Esophagus squamous epithelium (tissue), 5 donors: ENCODE measurements at regions not wholly inside any gene's neighbourhood (a gene's known extent, or its start where the extent isn't known, plus 50 kb on each side); places are given as distances from the start of the nearest gene placed in this dataset.

Experiments
- DNase-seq: peaks from one replicate; lab custom pipeline; 2025; lab: John Stamatoyannopoulos, UW
- H3K27ac ChIP-seq, 4 donors: fragments of 200-600 bp; sonication (generic); one replicate each; pipeline ENCODE4 v1.5.1; 2016 to 2019; ENCODE audit warnings: mild to moderate bottlenecking in 1 of 4
- H3K27me3 ChIP-seq, 4 donors: fragments of 200-600 bp; sonication (generic); 1 replicate in 3 of 4; 2 replicates in 1 of 4; pipeline versions ENCODE4 v1.5.1 to v1.6.0; 2017 to 2021; ENCODE audit warnings: antibody characterized with exemption in 1 of 4
- H3K36me3 ChIP-seq, 3 donors: fragments of 200-600 bp; sonication (generic); one replicate each; pipeline ENCODE4 v1.5.1; 2016 to 2019
- H3K4me1 ChIP-seq, 3 donors: fragments of 200-600 bp; sonication (generic); one replicate each; pipeline ENCODE4 v1.5.1; 2017 to 2019
- H3K4me3 ChIP-seq, 4 donors: fragments of 200-600 bp; sonication (generic); 1 replicate in 3 of 4; 2 replicates in 1 of 4; pipeline ENCODE4 v1.5.1; 2016 to 2019; ENCODE audit warnings: mild to moderate bottlenecking in 2 of 4, moderate library complexity in 1 of 4
- H3K9me3 ChIP-seq, 3 donors: fragments of 200-600 bp; sonication (generic); one replicate each; pipeline ENCODE4 v1.5.1; 2016 to 2019
- CTCF ChIP-seq, 6 experiments: fragments of 450-650 bp in 4 of 6; fragments of 200-600 bp in 2 of 6; sonication (generic) in 2 of 6; IDR thresholded peaks; one replicate each; pipeline ENCODE4 v1.5.1; 2016 to 2019; ENCODE audit warnings: antibody characterized with exemption in 6 of 6, mild to moderate bottlenecking in 4 of 6, moderate library complexity in 4 of 6
- POLR2A ChIP-seq, 4 donors: fragments of 450-650 bp; IDR thresholded peaks; one replicate each; pipeline ENCODE4 v1.6.1; 2017; ENCODE audit warnings: antibody characterized with exemption in 4 of 4, mild to moderate bottlenecking in 4 of 4, moderate library complexity in 3 of 4
- WGBS, 2 donors: methylation state at CpG; one replicate each; pipeline ENCODE4 v1.1.5; 2018; 5-methylcytosine and 5-hydroxymethylcytosine counted together
- intact Hi-C: fragments of 100-400 bp; cut with DNase I; formaldehyde crosslinking; loops from one replicate; pipeline ENCODE4 v1.15.0; 2022
- donor health status: DM: yes; HTN: yes; CAD: no.

DNA sequence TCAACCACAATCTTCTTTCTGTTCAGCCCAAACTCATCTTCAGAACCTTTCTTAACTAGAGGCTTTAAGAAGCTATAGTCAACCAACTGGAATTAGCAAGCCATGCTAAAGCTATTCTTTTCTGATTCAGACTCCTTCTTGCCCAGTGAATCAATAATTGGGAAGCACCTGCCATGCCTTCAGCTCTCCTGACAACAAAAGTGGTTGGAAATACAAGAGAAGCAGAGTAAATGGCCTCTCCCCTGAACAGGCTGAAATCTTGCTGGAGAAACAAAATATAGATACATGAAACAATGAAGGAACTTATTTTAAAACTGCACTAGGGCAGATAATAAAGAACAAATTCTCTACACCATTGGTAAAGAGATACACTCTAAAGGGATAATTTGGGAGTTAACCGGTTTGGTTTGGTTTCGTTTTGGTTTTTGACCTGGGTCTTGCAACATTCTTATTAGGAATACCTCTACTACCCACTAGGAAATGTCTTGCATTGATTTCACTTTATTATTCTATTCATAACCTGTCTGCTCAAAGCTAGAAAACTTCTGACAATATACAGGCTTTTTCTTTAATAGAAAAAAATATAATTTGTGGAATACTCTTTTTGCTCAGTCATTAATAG is 173.6 kb upstream of the DYNLRB2 start:
- intact Hi-C loops: no loop called here
- DNase-seq: no peak
- 59 to 63% methylated on average over 2 of the region's 2 CpGs for WGBS, 2 donors
- Histone ChIP-seq H3K27me3 (no peaks in the 10 kb centered on the region), H3K27ac (no peak overlapping the region), H3K4me3 (no peak overlapping the region), H3K36me3 (no peaks in the 10 kb centered on the region), H3K4me1 (no peaks in the 10 kb centered on the region), H3K9me3 (no peaks in the 10 kb centered on the region)
- no peak for TF ChIP-seq POLR2A (IDR thresholded peaks at IDR 0.05)
- TF ChIP-seq CTCF (IDR thresholded peaks at IDR 0.05): no peak

DNA sequence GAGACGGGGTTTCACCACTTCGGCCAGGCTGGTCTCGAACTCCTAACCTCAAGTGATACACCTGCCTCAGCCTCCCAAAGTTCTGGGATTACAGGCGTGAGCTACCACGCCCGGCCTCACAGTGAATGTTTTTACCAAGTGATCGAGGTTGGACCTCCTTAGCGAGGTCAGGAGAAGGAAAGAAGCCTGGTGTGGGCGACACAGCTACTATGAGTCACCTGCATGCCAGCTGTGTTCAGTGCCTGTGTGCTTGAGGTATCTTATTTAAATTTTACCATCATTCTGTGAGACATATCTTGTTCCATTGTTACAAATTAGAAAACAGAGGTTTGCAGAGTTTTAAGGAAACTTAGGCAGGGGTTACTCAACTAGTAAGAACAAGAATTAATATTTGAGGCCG is 174.8 kb upstream of the DYNLRB2 start:
- WGBS, 2 donors: 72 to 74% methylated on average over 9 to 10 of the region's 10 CpGs
- no peak for DNase-seq
- H3K27me3 ChIP-seq: no peaks in the 10 kb centered on the region
- no peaks in the 10 kb centered on the region for H3K4me1 ChIP-seq
- no peak for TF ChIP-seq POLR2A (IDR thresholded peaks at IDR 0.05)
- TF ChIP-seq CTCF (IDR thresholded peaks at IDR 0.05): no peak
- no peaks in the 10 kb centered on the region for H3K36me3 ChIP-seq
- H3K27ac ChIP-seq: no peak overlapping the region
- H3K4me3 ChIP-seq: no peak overlapping the region
- intact Hi-C loops: no loop called here
- no peaks in the 10 kb centered on the region for H3K9me3 ChIP-seq

DNA sequence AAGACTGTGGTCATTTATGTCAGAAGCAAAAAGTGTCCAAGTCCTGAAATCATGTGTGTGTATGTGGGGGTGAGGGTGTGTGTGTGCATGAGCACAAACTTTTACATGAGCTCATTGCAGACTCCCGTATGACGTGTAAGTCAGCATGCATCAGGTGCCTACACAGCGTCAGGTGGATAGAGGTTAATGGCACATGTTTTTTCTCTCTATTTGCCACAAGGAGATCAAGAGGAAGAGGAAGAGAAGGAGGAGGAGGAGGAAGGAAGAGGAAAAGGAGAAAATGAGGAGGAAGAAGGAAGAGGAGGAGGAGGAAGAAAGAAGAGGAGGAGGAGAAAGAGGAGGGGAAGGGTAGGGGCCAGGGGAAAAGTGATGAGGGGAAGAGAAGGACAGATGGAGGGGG is 178.0 kb upstream of the DYNLRB2 start:
- no peak for TF ChIP-seq CTCF (IDR thresholded peaks at IDR 0.05)
- no peak for TF ChIP-seq POLR2A (IDR thresholded peaks at IDR 0.05)
- 71 to 87% methylated on average over 3 of the region's 3 CpGs for WGBS, 2 donors
- Histone ChIP-seq H3K9me3 (no peaks in the 10 kb centered on the region), H3K27me3 (no peaks in the 10 kb centered on the region), H3K4me3 (no peak overlapping the region), H3K27ac (no peak overlapping the region), H3K36me3 (no peaks in the 10 kb centered on the region), H3K4me1 (no peaks in the 10 kb centered on the region)
- DNase-seq: no peak
- intact Hi-C loops: no loop called here

- no peak for DNase-seq
- 75 to 93% methylated on average over 9 of the region's 9 CpGs for WGBS, 2 donors
- intact Hi-C loops: no loop called here
Measured at GRCh38 chr16:80356365-80356764, 184.4 kb upstream of the DYNLRB2 start.

GRCh38 chr16:80355335-80355734 is 185.5 kb upstream of the DYNLRB2 start:
- Histone ChIP-seq H3K27me3 (no peaks in the 10 kb centered on the region), H3K4me3 (no peak overlapping the region), H3K36me3 (no peaks in the 10 kb centered on the region), H3K4me1 (no peaks in the 10 kb centered on the region), H3K27ac (no peak overlapping the region), H3K9me3 (no peaks in the 10 kb centered on the region)
- no peak for DNase-seq
- intact Hi-C loops: no loop called here
- TF ChIP-seq CTCF (IDR thresholded peaks at IDR 0.05): no peak
- no peak for TF ChIP-seq POLR2A (IDR thresholded peaks at IDR 0.05)
- 73 to 83% methylated on average over 1 of the region's 1 CpG for WGBS, 2 donors

More at GRCh38 chr16:80356365-80356764, 184.4 kb upstream of the DYNLRB2 start:
- Histone ChIP-seq H3K4me3 (no peak overlapping the region), H3K4me1 (no peaks in the 10 kb centered on the region), H3K36me3 (no peaks in the 10 kb centered on the region), H3K27ac (no peak overlapping the region), H3K27me3 (no peaks in the 10 kb centered on the region), H3K9me3 (no peaks in the 10 kb centered on the region)
- TF ChIP-seq CTCF (IDR thresholded peaks at IDR 0.05): no peak
- no peak for TF ChIP-seq POLR2A (IDR thresholded peaks at IDR 0.05)
